DND-41 (cell line): ENCODE measurements at regions not wholly inside any gene's neighbourhood (a gene's known extent, or its start where the extent isn't known, plus 50 kb on each side); places are given as distances from the start of the nearest gene placed in this dataset.

ENCODE experiments used
- ATAC-seq: fragments of 200-7000 bp; cut with Tn5 transposase; 3 replicates; pipeline ENCODE4 v1.9.1; 2021; ENCODE audit warnings: low read depth; ENCODE audit not compliant: insufficient read depth
- DNase-seq: peaks from one replicate; pipeline ENCODE4 v3.0.0-alpha.2; 2020
- H2AFZ ChIP-seq: 2 replicates; pipeline ENCODE4 v1.6.0; 2012; ENCODE audit warnings: low read depth, low read length
- H3K27ac ChIP-seq: 2 replicates; pipeline ENCODE4 v1.5.1; 2012; ENCODE audit warnings: low read length, inconsistent platforms
- H3K27me3 ChIP-seq: fragments of 200-600 bp; sonication (generic); 2 replicates; pipeline ENCODE4 v1.6.0; 2012; ENCODE audit warnings: low read length, mild to moderate bottlenecking, inconsistent platforms; ENCODE audit not compliant: insufficient read depth, poor library complexity
- H3K36me3 ChIP-seq: 2 replicates; pipeline ENCODE4 v1.5.1; 2012; ENCODE audit warnings: low read length, inconsistent platforms; ENCODE audit not compliant: insufficient read depth
- H3K4me1 ChIP-seq: 2 replicates; pipeline ENCODE4 v1.5.1; 2012; ENCODE audit warnings: mild to moderate bottlenecking, low read length; ENCODE audit not compliant: insufficient read depth
- H3K4me2 ChIP-seq: 2 replicates; pipeline ENCODE4 v1.6.0; 2012; ENCODE audit warnings: mild to moderate bottlenecking, moderate library complexity, low read length, inconsistent platforms; ENCODE audit not compliant: insufficient read depth
- H3K4me3 ChIP-seq, 2 experiments: fragments of 200-600 bp in 1 of 2; shearing (Covaris generic) in 1 of 2; 2 replicates each; pipeline ENCODE4 v1.5.1; 2012 to 2016; ENCODE audit warnings: inconsistent platforms in 2 of 2, low read length in 2 of 2, mild to moderate bottlenecking in 2 of 2, low read depth in 1 of 2, moderate library complexity in 1 of 2
- H3K79me2 ChIP-seq: 2 replicates; pipeline ENCODE4 v1.6.0; 2012; ENCODE audit warnings: low read length, inconsistent platforms; ENCODE audit not compliant: insufficient read depth
- H3K9ac ChIP-seq: 2 replicates; pipeline ENCODE4 v1.6.0; 2012; ENCODE audit warnings: low read depth, mild to moderate bottlenecking, inconsistent platforms, low read length, moderate library complexity
- H3K9me3 ChIP-seq: 2 replicates; pipeline ENCODE4 v1.5.1; 2012; ENCODE audit warnings: low read length, moderate library complexity, mild to moderate bottlenecking, inconsistent platforms; ENCODE audit not compliant: insufficient read depth, severe bottlenecking
- H4K20me1 ChIP-seq: 2 replicates; pipeline ENCODE4 v1.6.0; 2012; ENCODE audit warnings: low read length; ENCODE audit not compliant: insufficient read depth
- CTCF ChIP-seq: IDR thresholded peaks from 2 replicates; pipeline ENCODE4 v1.5.1; 2012; ENCODE audit warnings: borderline replicate concordance, low read length, moderate library complexity, mild to moderate bottlenecking; ENCODE audit not compliant: poor library complexity, severe bottlenecking; ENCODE audit errors: extremely low read depth
- EZH2 ChIP-seq: IDR thresholded peaks from 3 replicates; pipeline ENCODE4 v1.6.1; 2012; ENCODE audit warnings: borderline replicate concordance, low read depth, mild to moderate bottlenecking, moderate library complexity, low read length, inconsistent platforms; ENCODE audit not compliant: severe bottlenecking

- Histone ChIP-seq H3K9me3 (no peaks in the 10 kb centered on the region), H2AFZ (no peak overlapping the region), H3K4me3 (no peak overlapping the region), H3K79me2 (no peaks in the 10 kb centered on the region), H3K27me3 (no peaks in the 10 kb centered on the region), H3K4me2 (no peak overlapping the region), H3K4me1 (no peaks in the 10 kb centered on the region), H3K36me3 (no peaks in the 10 kb centered on the region), H4K20me1 (no peaks in the 10 kb centered on the region), H3K27ac (no peak overlapping the region), H3K9ac (no peak overlapping the region)
- DNase-seq (no peak), ATAC-seq (no peak)
- TF ChIP-seq CTCF (no peak), EZH2 (no peak)
Observed at GRCh38 chr6:47915017-47915416, 133.2 kb downstream of the OPN5 start.

GRCh38 chr6:47908271-47908670 is 126.4 kb downstream of the OPN5 start:
- Histone ChIP-seq H3K9me3 (no peaks in the 10 kb centered on the region), H3K9ac (no peak overlapping the region), H3K36me3 (no peaks in the 10 kb centered on the region), H2AFZ (no peak overlapping the region), H3K4me2 (no peak overlapping the region), H3K27ac (no peak overlapping the region), H3K79me2 (no peaks in the 10 kb centered on the region), H4K20me1 (no peaks in the 10 kb centered on the region), H3K4me3 (no peak overlapping the region), H3K4me1 (no peaks in the 10 kb centered on the region), H3K27me3 (no peaks in the 10 kb centered on the region)
- ATAC-seq (no peak), DNase-seq (no peak)
- no peak for TF ChIP-seq CTCF
- no peak for TF ChIP-seq EZH2

GRCh38 chr6:47905717-47906116 is 123.9 kb downstream of the OPN5 start:
- no peak overlapping the region for H3K9ac ChIP-seq
- H3K4me1 ChIP-seq, result no peaks in the 10 kb centered on the region
- H4K20me1 ChIP-seq, result no peaks in the 10 kb centered on the region
- no peak overlapping the region for H3K4me3 ChIP-seq
- no peaks in the 10 kb centered on the region for H3K27me3 ChIP-seq
- H3K4me2 ChIP-seq, result no peak overlapping the region
- H3K36me3 ChIP-seq, result no peaks in the 10 kb centered on the region
- TF ChIP-seq EZH2, result no peak
- no peak for TF ChIP-seq CTCF
- H3K79me2 ChIP-seq, result no peaks in the 10 kb centered on the region
- H3K27ac ChIP-seq, result no peak overlapping the region
- no peaks in the 10 kb centered on the region for H3K9me3 ChIP-seq
- H2AFZ ChIP-seq, result no peak overlapping the region
- DNase-seq, result no peak
- no peak for ATAC-seq

GRCh38 chr6:47897247-47897646 is 115.4 kb downstream of the OPN5 start:
- Histone ChIP-seq H3K9me3 (no peaks in the 10 kb centered on the region), H2AFZ (no peak overlapping the region), H3K4me1 (no peaks in the 10 kb centered on the region), H3K4me3 (no peak overlapping the region), H4K20me1 (no peaks in the 10 kb centered on the region), H3K27ac (no peak overlapping the region), H3K4me2 (no peak overlapping the region), H3K27me3 (no peaks in the 10 kb centered on the region), H3K36me3 (no peaks in the 10 kb centered on the region), H3K79me2 (no peaks in the 10 kb centered on the region), H3K9ac (no peak overlapping the region)
- TF ChIP-seq EZH2, result no peak
- TF ChIP-seq CTCF, result no peak
- no peak for DNase-seq
- ATAC-seq, result no peak
